Tibial nerve (tissue), 3 donors: ENCODE measurements at regions not wholly inside any gene's neighbourhood (a gene's known extent, or its start where the extent isn't known, plus 50 kb on each side); places are given as distances from the start of the nearest gene placed in this dataset.
"Not testable (repeated sequence)": the region's sequence is repeated elsewhere in the genome, so short reads cannot be mapped to it uniquely, and the experiment has no call there.

Experiments used
- CTCF ChIP-seq, 5 experiments: fragments of 200-600 bp in 3 of 5; fragments of 450-650 bp in 2 of 5; sonication (generic) in 3 of 5; IDR thresholded peaks; one replicate each; pipeline ENCODE4 v1.5.1; 2016 to 2019; ENCODE audit warnings: antibody characterized with exemption in 5 of 5, mild to moderate bottlenecking in 3 of 5, moderate library complexity in 2 of 5
- POLR2A ChIP-seq, 2 donors: fragments of 450-650 bp; IDR thresholded peaks; one replicate each; pipeline ENCODE4 v1.6.1; 2017; ENCODE audit warnings: antibody characterized with exemption in 2 of 2, mild to moderate bottlenecking in 2 of 2, moderate library complexity in 2 of 2

- not testable (repeated sequence) for TF ChIP-seq CTCF, POLR2A (IDR thresholded peaks at IDR 0.05)
Measured at GRCh38 chrX:42833550-42833940, 55.6 kb upstream of the PPP1R2C start.
